Skeletal muscle tissue (tissue), 3 donors: ENCODE measurements at regions not wholly inside any gene's neighbourhood (a gene's known extent, or its start where the extent isn't known, plus 50 kb on each side); places are given as distances from the start of the nearest gene placed in this dataset.

Experiments used
- H3K27ac ChIP-seq: one replicate; pipeline ENCODE4 v1.7.0; 2013; ENCODE audit warnings: mild to moderate bottlenecking, low read depth, low read length, inconsistent platforms
- H3K27me3 ChIP-seq, 3 donors: one replicate each; pipeline ENCODE4 v1.7.0; 2013; ENCODE audit warnings: low read length in 3 of 3; ENCODE audit not compliant: control insufficient read depth in 3 of 3, insufficient read depth in 3 of 3
- H3K36me3 ChIP-seq, 3 donors: one replicate each; pipeline ENCODE4 v1.7.0; 2013; ENCODE audit warnings: low read length in 3 of 3; ENCODE audit not compliant: control insufficient read depth in 3 of 3, insufficient read depth in 3 of 3
- H3K4me1 ChIP-seq, 3 donors: one replicate each; pipeline ENCODE4 v1.7.0; 2013; ENCODE audit warnings: low read length in 3 of 3, mild to moderate bottlenecking in 3 of 3; ENCODE audit not compliant: control insufficient read depth in 3 of 3, insufficient read depth in 3 of 3
- H3K4me3 ChIP-seq, 3 donors: one replicate each; pipeline ENCODE4 v1.7.0; 2013; ENCODE audit warnings: low read length in 3 of 3
- H3K9ac ChIP-seq, 3 donors: one replicate each; pipeline ENCODE4 v1.7.0; 2013; ENCODE audit warnings: low read length in 3 of 3, mild to moderate bottlenecking in 3 of 3, moderate library complexity in 2 of 3, low read depth in 1 of 3
- H3K9me3 ChIP-seq, 3 donors: one replicate each; pipeline ENCODE4 v1.7.0; 2013; ENCODE audit warnings: low read length in 3 of 3; ENCODE audit not compliant: control insufficient read depth in 3 of 3
- donor health status: Osteomylitis.

- no peak overlapping the region for H3K4me3 ChIP-seq
- H3K27ac ChIP-seq: no peak overlapping the region
- H3K27me3 ChIP-seq: no peaks in the 10 kb centered on the region
- no peaks in the 10 kb centered on the region for H3K36me3 ChIP-seq
- H3K9ac ChIP-seq: peak overlapping the region in 1 of 3 donors; percentile 38
- H3K4me1 ChIP-seq: peaks cover 4 to 7% (median 5%) of the 10 kb centered on the region in 3 donors
- no peaks in the 10 kb centered on the region for H3K9me3 ChIP-seq
Measured at GRCh38 chr6:134822920-134823709, 126.8 kb downstream of the ALDH8A1 start.

GRCh38 chr6:134821928-134822864, 127.7 kb downstream of the ALDH8A1 start:
- Histone ChIP-seq H3K9ac (peak overlapping the region in 1 of 3 donors; percentile 38), H3K27me3 (no peaks in the 10 kb centered on the region), H3K4me1 (peaks cover under 1 to 4% (median 4%) of the 10 kb centered on the region in 3 donors), H3K9me3 (no peaks in the 10 kb centered on the region), H3K27ac (no peak overlapping the region), H3K36me3 (no peaks in the 10 kb centered on the region), H3K4me3 (no peak overlapping the region)

GRCh38 chr6:134821397-134821796, 128.5 kb downstream of the ALDH8A1 start:
- Histone ChIP-seq H3K27ac (no peak overlapping the region), H3K27me3 (no peaks in the 10 kb centered on the region), H3K4me1 (peaks cover 0 to 2% (median 0%) of the 10 kb centered on the region in 3 donors), H3K4me3 (no peak overlapping the region), H3K9me3 (no peaks in the 10 kb centered on the region), H3K9ac (no peak overlapping the region), H3K36me3 (no peaks in the 10 kb centered on the region)

- Histone ChIP-seq H3K36me3 (no peaks in the 10 kb centered on the region), H3K9me3 (no peaks in the 10 kb centered on the region), H3K27me3 (no peaks in the 10 kb centered on the region), H3K27ac (no peak overlapping the region), H3K4me3 (no peak overlapping the region), H3K4me1 (peaks cover 0 to 2% (median 0%) of the 10 kb centered on the region in 3 donors), H3K9ac (no peak overlapping the region)
Measured at GRCh38 chr6:134819863-134820800, 129.8 kb downstream of the ALDH8A1 start.

- H3K36me3 ChIP-seq: no peaks in the 10 kb centered on the region
- peaks cover 0 to 2% (median 0%) of the 10 kb centered on the region in 3 donors for H3K4me1 ChIP-seq
- H3K9ac ChIP-seq: no peak overlapping the region
- H3K27ac ChIP-seq: no peak overlapping the region
- no peaks in the 10 kb centered on the region for H3K9me3 ChIP-seq
- H3K4me3 ChIP-seq: no peak overlapping the region
- H3K27me3 ChIP-seq: no peaks in the 10 kb centered on the region
Measured at GRCh38 chr6:134819236-134819635, 130.7 kb downstream of the ALDH8A1 start.

GRCh38 chr6:134817448-134817847, 132.5 kb downstream of the ALDH8A1 start:
- Histone ChIP-seq H3K9ac (no peak overlapping the region), H3K4me1 (no peaks in the 10 kb centered on the region), H3K4me3 (no peak overlapping the region), H3K27me3 (no peaks in the 10 kb centered on the region), H3K9me3 (no peaks in the 10 kb centered on the region), H3K36me3 (no peaks in the 10 kb centered on the region), H3K27ac (no peak overlapping the region)

- no peaks in the 10 kb centered on the region for H3K36me3 ChIP-seq
- H3K4me1 ChIP-seq: no peaks in the 10 kb centered on the region
- no peaks in the 10 kb centered on the region for H3K9me3 ChIP-seq
- no peak overlapping the region for H3K9ac ChIP-seq
- no peak overlapping the region for H3K4me3 ChIP-seq
- no peaks in the 10 kb centered on the region for H3K27me3 ChIP-seq
- H3K27ac ChIP-seq: no peak overlapping the region
Measured at GRCh38 chr6:134816780-134817179, 133.1 kb downstream of the ALDH8A1 start.

- no peak overlapping the region for H3K9ac ChIP-seq
- no peaks in the 10 kb centered on the region for H3K27me3 ChIP-seq
- H3K9me3 ChIP-seq: no peaks in the 10 kb centered on the region
- H3K36me3 ChIP-seq: no peaks in the 10 kb centered on the region
- H3K4me3 ChIP-seq: no peak overlapping the region
- no peaks in the 10 kb centered on the region for H3K4me1 ChIP-seq
- H3K27ac ChIP-seq: no peak overlapping the region
Measured at GRCh38 chr6:134816300-134816699, 133.6 kb downstream of the ALDH8A1 start.

GRCh38 chr6:134814076-134814695, 135.7 kb downstream of the ALDH8A1 start:
- Histone ChIP-seq H3K36me3 (no peaks in the 10 kb centered on the region), H3K9me3 (no peaks in the 10 kb centered on the region), H3K9ac (no peak overlapping the region), H3K27me3 (no peaks in the 10 kb centered on the region), H3K27ac (no peak overlapping the region), H3K4me1 (no peaks in the 10 kb centered on the region), H3K4me3 (no peak overlapping the region)
